ENCODE measurements at regions not wholly inside any gene's neighbourhood (a gene's known extent, or its start where the extent isn't known, plus 50 kb on each side); places are given as distances from the start of the nearest gene placed in this dataset.
"Not testable (repeated sequence)": the region's sequence is repeated elsewhere in the genome, so short reads cannot be mapped to it uniquely, and the experiment has no call there.

GRCh38 chr9:90507621-90508020, 135.0 kb downstream of the DIRAS2 start:
- DNase-seq, result no peak

GRCh38 chr9:90508940-90509339, 133.7 kb downstream of the DIRAS2 start:
- no peak for DNase-seq

DNA sequence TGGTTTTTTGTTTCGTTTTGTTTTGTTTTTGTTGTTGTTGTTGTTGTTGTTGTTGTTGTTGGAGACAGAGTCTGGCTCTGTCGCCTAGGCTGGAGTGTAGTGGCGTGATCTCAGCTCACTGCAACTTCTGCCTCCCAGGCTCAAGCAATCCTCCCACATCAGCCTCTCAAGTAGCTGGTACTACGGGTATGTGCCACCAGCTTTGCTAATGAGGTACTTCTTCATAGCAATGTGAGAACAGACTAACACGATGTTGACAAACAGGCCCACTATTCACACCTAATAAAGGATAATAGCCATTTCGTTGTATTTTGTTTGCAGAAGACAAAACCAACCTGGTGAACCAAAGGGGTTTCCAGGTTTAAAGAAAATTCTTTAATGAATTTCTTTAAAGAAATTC, 130.9 kb downstream of the DIRAS2 start:
- DNase-seq, result no peak

DNA sequence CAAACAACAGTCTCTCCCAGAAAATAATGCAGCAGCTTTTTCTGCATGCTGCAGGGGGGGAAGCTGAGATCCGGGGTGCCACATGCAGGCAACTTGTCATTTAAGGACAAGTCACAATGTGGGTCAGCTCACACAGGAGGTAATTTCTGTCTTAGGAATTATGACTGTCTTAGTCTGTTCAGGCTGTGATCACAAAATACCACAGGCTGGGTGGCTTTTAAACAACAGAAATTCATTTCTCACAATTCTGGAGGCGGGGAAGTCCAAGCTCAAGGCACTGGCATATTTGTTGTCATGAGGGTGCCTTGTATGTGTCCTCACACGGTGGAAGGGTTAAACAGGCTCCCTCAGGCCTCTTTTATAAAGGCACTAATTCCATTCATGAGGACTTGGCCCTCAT, 127.7 kb downstream of the DIRAS2 start:
- DNase-seq, result no peak

DNA sequence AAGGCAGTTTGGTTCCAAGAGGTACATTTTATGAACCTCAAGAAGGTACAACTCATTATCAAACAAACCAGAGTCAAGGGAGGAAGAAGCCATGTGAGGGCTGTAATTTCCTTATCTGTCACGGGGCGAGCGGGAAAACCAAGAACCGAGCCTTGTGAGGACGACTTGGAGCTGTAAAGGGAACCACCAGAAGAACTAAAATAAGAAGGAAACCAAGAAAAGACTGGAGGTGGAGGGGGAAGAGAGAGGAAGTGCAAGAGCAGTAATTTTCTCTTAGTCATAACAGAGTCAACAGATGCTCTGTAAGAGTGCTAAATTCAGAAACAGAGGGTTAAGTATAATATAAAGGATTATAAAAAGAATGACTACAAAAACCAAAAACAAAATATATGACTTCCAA, 127.1 kb downstream of the DIRAS2 start:
- no peak for DNase-seq

GRCh38 chr9:90517103-90517502, 125.5 kb downstream of the DIRAS2 start:
- DNase-seq, result no peak

DNA sequence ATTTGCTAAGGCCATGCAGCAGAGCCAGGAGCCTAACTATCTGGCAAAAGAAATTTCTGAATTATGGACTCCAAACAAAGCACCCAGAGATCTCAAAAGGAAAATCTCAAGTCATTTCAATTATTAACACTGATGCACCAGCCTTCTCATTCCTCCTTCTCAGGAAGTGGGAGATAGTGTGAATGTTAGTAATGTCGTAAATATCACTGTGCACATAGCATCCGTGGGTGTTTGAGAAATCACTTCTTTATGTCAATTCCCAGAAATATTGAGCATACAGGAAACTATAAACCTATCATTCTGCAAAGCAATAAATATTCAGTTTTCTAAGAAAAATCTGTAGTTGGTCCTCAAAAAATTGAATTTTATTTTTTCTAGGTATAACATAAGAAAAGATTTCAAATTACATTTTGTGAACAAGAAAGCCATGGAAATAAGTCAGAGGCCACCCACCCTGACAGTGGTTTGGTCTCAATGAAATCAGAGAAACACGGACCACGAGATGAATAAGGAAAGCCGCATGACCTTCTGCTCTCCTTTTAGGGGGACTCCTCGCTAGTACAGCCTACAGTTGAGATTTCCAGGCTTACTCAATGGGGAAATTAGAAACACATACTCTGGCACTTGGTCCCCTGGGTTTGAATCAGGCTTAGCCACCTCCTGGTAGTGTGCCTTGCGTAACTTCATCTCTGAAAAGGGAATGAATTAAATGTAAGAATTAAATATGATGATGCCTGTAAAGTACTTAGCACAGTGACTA, 120.6 kb downstream of the DIRAS2 start:
- DNase-seq, result no peak

GRCh38 chr9:90523958-90524357, 118.7 kb downstream of the DIRAS2 start:
- no peak for DNase-seq

- no peak for DNase-seq
These were observed 116.2 kb downstream of the DIRAS2 start for GRCh38 chr9:90526386-90526785.

- not testable (repeated sequence) for DNase-seq
These were observed 106.5 kb downstream of the DIRAS2 start for GRCh38 chr9:90536094-90536493.

DNA sequence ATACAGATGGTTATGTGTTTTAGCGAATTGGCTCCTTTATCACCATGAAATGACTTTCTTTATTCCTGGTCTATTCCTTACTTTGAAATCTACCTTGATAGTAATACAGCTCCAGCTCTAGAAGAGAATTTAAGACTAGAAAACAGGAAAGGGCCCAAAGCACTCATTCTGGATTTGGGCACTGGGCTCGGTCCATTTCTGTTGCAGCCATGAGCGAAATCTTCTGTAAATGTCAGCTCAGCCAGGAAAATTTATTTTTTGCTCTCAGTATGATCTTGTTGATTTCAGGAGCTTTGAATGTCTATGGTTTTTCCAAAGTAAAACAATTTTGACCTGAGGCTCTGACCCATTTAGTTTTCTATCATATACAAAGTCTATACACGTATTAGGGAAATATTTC, 104.1 kb downstream of the DIRAS2 start:
- no peak for DNase-seq

DNA sequence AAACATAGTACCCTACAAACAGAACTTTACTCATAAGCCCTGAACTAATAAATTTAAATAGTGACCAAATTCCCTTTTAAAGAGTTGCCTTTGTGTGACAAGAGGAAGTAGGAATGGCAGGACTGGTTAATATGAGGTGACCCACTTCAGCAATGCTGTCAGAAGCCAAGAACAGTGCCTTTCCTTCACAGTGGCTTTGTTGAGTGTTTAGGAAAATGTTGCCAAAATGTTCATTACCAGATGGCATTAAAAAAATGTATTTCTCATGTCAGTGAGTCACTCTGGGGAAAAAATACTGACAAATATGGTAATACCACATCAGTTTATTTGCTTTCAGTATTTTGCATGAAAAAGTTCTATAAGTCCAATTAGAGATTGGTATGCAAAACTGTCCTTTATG, 103.3 kb downstream of the DIRAS2 start:
- DNase-seq, result no peak

GRCh38 chr9:90540734-90541133, 101.9 kb downstream of the DIRAS2 start:
- no peak for DNase-seq

GRCh38 chr9:90544488-90544887, 98.1 kb downstream of the DIRAS2 start:
- no peak for DNase-seq

- no peak for DNase-seq
These were observed 96.4 kb downstream of the DIRAS2 start for GRCh38 chr9:90546200-90546599.

GRCh38 chr9:90547896-90548295, 94.7 kb downstream of the DIRAS2 start:
- no peak for DNase-seq

DNA sequence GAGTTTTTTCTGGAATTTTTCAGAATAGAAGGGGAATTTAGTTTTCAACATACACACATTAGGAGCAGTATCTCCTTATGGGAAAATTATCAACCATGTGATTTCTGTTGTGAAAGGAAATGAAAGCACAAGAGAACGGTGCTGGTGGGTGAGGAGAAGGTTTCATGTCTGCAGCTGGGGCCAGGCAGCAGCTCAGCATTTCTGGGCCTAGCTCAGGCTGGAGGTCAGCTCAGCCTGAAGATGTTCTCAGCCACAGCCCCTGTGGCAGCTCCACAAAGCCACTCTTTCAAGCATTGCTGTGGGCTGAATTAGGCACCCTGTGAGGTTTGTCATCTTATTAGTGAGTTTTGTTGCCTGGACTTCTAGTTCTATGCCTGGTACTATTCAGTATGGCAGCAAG, 90.3 kb downstream of the DIRAS2 start:
- DNase-seq, result no peak

DNA sequence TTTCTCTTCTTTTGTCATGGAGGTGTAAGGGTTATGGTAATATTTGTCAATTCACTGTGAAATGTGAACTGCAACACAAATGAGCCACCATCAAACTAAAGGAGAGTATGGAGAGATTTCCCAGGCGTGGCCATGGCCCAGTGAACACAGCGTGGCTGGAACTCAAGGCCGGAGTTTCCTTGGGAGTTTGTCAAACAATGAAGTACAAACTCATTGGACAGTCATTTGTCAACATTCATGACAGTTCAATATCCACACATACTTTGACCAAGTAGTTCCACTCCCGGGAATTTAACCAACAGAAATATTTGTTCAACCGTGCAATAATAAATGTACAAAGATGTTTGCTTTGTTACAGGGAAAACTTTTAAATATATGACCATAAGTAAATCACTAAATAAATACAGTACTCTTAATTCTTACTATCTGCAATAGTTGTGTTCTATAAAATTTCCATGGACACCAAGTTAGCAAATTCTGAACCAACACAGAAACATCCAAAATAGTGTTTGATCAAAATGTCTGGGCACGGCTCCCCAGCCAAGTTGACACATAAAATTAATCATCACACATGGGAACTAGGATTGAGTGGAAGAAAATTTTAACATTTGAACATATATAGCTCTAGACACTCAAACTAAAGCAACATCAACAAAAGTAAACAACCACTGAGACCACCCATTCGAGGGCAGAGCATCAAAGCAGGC, 87.1 kb downstream of the DIRAS2 start:
- no peak for DNase-seq

- DNase-seq, result no peak
These were observed 85.5 kb downstream of the DIRAS2 start for GRCh38 chr9:90556897-90557675.

GRCh38 chr9:90559075-90560073, 83.2 kb downstream of the DIRAS2 start:
- no peak for DNase-seq
